GM12891 (cell line): ENCODE measurements at regions not wholly inside any gene's neighbourhood (a gene's known extent, or its start where the extent isn't known, plus 50 kb on each side); places are given as distances from the start of the nearest gene placed in this dataset.

ENCODE experiments used
- POLR2A ChIP-seq: IDR thresholded peaks from 2 replicates; pipeline ENCODE4 v1.6.1; 2011; ENCODE audit warnings: low read depth, low read length, control low read depth
- POLR2AphosphoS5 ChIP-seq: IDR thresholded peaks from 2 replicates; pipeline ENCODE4 v1.6.1; 2011; ENCODE audit warnings: low read depth, low read length, control low read depth
- TAF1 ChIP-seq: IDR thresholded peaks from 2 replicates; pipeline ENCODE4 v1.6.1; 2011; ENCODE audit warnings: low read depth, low read length, control low read depth

GRCh38 chr10:84668186-84668763, 339.9 kb downstream of the CCSER2 start:
- TF ChIP-seq TAF1 (no peak), POLR2A (no peak), POLR2AphosphoS5 (no peak)
